Muscle layer of colon (tissue), 2 donors: ENCODE measurements at regions not wholly inside any gene's neighbourhood (a gene's known extent, or its start where the extent isn't known, plus 50 kb on each side); places are given as distances from the start of the nearest gene placed in this dataset.

Experiments used
- H3K27ac ChIP-seq: one replicate; pipeline ENCODE4 v1.7.0; 2013; ENCODE audit warnings: low read depth, mild to moderate bottlenecking, low read length, moderate library complexity
- H3K27me3 ChIP-seq, 2 donors: one replicate each; pipeline ENCODE4 v1.7.0; 2013; ENCODE audit warnings: low read length in 2 of 2, mild to moderate bottlenecking in 2 of 2; ENCODE audit not compliant: insufficient read depth in 2 of 2, control insufficient read depth in 1 of 2
- H3K36me3 ChIP-seq: one replicate; pipeline ENCODE4 v1.7.0; 2013; ENCODE audit warnings: mild to moderate bottlenecking, low read length; ENCODE audit not compliant: insufficient read depth
- H3K4me1 ChIP-seq: one replicate; pipeline ENCODE4 v1.7.0; 2013; ENCODE audit warnings: mild to moderate bottlenecking, low read length; ENCODE audit not compliant: insufficient read depth
- H3K4me3 ChIP-seq, 2 donors: one replicate each; pipeline ENCODE4 v1.7.0; 2013; ENCODE audit warnings: low read length in 2 of 2, low read depth in 1 of 2, mild to moderate bottlenecking in 1 of 2, moderate library complexity in 1 of 2
- H3K9ac ChIP-seq: one replicate; pipeline ENCODE4 v1.7.0; 2013; ENCODE audit warnings: low read length
- H3K9me3 ChIP-seq: one replicate; pipeline ENCODE4 v1.7.0; 2013; ENCODE audit warnings: mild to moderate bottlenecking, low read length
- donor health status: abdominal sarcoma.
- donor health status: Adenocarcinoma of cecum.

DNA sequence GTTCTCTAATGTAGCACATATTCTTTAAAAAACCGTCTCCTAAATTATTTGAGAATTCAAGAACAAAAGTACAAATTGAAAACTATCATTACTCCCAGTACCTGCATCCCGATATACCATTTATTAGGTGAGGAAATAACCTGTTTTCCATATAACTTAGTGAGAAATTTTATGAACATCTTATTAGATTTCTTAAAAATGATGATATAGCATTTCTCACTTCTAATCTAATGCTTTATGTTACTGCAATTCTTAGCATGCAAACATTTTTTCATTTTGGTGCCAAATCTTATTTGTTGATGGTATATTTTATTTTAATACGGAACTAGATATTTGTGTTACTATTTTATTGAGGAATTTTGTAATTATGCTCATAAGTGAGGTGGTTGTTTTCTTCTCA is 1321.3 kb upstream of the SLC10A2 start:
- H3K27me3 ChIP-seq, result no peaks in the 10 kb centered on the region
- H3K36me3 ChIP-seq, result no peaks in the 10 kb centered on the region
- H3K27ac ChIP-seq, result no peak overlapping the region
- H3K9me3 ChIP-seq, result no peaks in the 10 kb centered on the region
- H3K9ac ChIP-seq, result no peak overlapping the region
- no peak overlapping the region for H3K4me3 ChIP-seq
- no peaks in the 10 kb centered on the region for H3K4me1 ChIP-seq

DNA sequence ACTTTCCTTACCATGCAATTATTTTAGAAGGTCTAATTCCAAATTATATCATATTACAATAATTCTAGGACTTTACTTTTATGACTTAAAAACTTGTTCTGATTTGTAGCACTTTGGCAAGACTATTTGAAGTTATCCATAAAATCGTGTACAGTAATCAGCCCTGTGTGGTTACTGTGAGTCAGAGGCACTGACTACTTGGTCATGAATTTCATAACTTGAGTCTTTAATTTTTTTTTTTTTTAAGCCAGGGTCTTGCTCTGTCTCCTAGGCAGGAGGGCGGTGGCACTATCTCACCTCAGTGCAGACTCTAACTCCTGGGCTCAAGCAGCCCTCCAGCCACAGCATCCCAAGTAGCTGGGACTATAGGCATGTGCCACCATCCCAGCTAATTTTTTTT is 1319.2 kb upstream of the SLC10A2 start:
- H3K9ac ChIP-seq, result no peak overlapping the region
- H3K9me3 ChIP-seq, result no peaks in the 10 kb centered on the region
- no peaks in the 10 kb centered on the region for H3K36me3 ChIP-seq
- H3K27ac ChIP-seq, result no peak overlapping the region
- no peaks in the 10 kb centered on the region for H3K4me1 ChIP-seq
- no peaks in the 10 kb centered on the region for H3K27me3 ChIP-seq
- no peak overlapping the region for H3K4me3 ChIP-seq

DNA sequence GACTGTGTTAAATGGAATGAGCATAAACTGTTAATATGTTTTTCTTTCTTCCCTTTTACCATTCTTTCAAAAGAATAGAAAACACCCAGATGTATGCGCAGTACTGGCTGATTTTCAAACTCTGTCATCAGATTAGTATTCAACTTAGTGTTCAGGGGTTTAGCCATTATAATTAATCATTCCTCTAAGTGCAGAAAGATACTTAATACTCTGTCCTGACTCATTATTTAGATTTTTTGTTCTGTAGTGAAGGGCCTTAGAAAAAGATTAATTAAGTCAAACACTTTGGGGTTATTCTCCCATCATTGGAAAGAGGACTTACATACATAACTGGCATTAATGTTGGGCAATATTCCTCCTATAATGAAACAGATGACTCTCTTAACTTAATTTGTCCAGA is 1316.7 kb upstream of the SLC10A2 start:
- no peak overlapping the region for H3K9ac ChIP-seq
- no peaks in the 10 kb centered on the region for H3K36me3 ChIP-seq
- H3K27me3 ChIP-seq, result no peaks in the 10 kb centered on the region
- H3K4me1 ChIP-seq, result no peaks in the 10 kb centered on the region
- H3K9me3 ChIP-seq, result no peaks in the 10 kb centered on the region
- no peak overlapping the region for H3K27ac ChIP-seq
- no peak overlapping the region for H3K4me3 ChIP-seq

DNA sequence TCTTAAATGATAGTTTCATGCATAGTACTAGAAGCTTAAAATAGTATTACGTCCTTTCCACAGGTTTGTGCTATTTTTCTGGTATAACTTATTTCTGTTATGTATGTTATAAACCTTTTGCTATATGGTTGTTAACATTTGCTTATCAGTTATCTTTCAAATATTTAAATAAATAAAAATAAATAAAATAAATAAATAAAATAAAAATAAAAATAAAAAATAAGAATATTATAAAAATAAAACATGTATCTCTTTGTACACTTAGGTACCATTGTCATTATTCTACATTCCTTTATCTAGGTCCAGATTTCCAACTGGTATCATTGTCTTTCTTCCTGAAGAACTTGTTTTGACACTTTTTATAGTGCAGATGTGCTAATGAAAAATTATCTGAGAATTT is 1310.4 kb upstream of the SLC10A2 start:
- no peaks in the 10 kb centered on the region for H3K36me3 ChIP-seq
- H3K4me1 ChIP-seq, result no peaks in the 10 kb centered on the region
- no peak overlapping the region for H3K27ac ChIP-seq
- H3K4me3 ChIP-seq, result no peak overlapping the region
- no peaks in the 10 kb centered on the region for H3K9me3 ChIP-seq
- H3K9ac ChIP-seq, result no peak overlapping the region
- H3K27me3 ChIP-seq, result no peaks in the 10 kb centered on the region

DNA sequence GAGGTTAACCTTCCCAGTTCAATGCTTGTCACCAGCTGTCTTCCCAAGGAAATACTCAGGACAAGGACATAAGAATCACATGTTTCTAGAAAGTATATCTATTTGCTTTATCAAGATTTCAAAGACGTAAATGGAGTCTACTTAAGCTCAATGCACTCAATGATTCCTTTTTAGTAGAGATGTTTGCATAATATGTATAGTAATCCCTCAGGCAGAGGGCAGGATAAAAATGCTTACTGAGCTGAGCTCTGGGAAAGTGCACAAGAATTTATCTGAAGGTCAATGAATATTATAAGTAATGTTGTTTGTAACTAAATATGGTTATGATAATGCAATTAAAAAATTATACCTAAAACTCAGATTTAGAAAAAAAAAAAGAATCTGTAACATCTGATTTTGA is 1309.4 kb upstream of the SLC10A2 start:
- no peak overlapping the region for H3K27ac ChIP-seq
- no peaks in the 10 kb centered on the region for H3K4me1 ChIP-seq
- no peaks in the 10 kb centered on the region for H3K27me3 ChIP-seq
- no peaks in the 10 kb centered on the region for H3K36me3 ChIP-seq
- no peak overlapping the region for H3K4me3 ChIP-seq
- no peak overlapping the region for H3K9ac ChIP-seq
- H3K9me3 ChIP-seq, result no peaks in the 10 kb centered on the region

DNA sequence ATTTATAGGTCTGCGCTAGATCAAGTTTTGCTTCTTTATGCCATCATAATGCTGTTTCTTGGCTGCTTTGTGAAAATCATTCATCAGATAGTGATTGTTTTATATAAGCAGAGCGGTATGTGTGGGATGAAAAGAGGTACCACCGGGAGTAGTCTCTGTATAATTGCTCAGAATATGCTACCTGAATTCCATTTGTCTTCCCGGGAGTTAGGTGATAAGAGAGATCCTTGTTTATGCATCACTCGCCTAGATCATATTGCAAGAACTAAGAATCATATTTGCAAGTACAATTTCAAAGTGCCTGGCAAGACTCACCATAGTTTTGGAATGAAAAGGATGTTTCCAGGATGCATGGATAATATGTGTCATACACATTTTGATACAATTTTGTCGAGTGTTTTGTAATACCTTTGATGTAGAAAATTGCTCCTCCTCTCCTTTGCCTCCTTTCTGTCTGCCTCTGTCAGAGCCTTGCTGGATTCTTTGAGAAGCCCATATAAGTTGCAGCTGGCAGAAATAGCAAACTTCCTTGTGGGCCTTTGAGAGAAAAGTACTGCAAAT is 1306.0 kb upstream of the SLC10A2 start:
- H3K36me3 ChIP-seq, result no peaks in the 10 kb centered on the region
- H3K27me3 ChIP-seq, result no peaks in the 10 kb centered on the region
- H3K27ac ChIP-seq, result no peak overlapping the region
- H3K9ac ChIP-seq, result no peak overlapping the region
- H3K9me3 ChIP-seq, result no peaks in the 10 kb centered on the region
- no peak overlapping the region for H3K4me3 ChIP-seq
- H3K4me1 ChIP-seq, result no peaks in the 10 kb centered on the region

DNA sequence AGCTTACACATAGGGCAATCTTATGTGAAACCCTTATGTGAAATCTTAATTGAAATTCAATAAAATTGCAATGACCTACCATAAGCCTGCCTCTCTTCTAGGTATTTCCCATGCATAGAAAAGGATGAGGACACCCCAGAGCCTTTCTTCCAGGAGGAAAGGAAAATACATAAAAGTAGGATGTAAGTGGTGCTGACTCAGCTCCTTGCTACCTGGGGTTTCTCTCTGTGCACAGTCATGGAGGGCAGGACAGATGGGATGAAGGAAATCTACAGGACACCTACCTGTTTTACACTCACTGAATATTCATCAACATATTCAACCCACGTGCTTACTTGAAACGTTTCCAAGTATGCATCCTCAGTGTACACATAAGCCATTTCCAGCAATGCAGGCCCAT is 1299.2 kb upstream of the SLC10A2 start:
- Histone ChIP-seq H3K9ac (no peak overlapping the region), H3K4me3 (no peak overlapping the region), H3K27me3 (no peaks in the 10 kb centered on the region), H3K4me1 (no peaks in the 10 kb centered on the region), H3K27ac (no peak overlapping the region), H3K36me3 (no peaks in the 10 kb centered on the region), H3K9me3 (no peaks in the 10 kb centered on the region)

DNA sequence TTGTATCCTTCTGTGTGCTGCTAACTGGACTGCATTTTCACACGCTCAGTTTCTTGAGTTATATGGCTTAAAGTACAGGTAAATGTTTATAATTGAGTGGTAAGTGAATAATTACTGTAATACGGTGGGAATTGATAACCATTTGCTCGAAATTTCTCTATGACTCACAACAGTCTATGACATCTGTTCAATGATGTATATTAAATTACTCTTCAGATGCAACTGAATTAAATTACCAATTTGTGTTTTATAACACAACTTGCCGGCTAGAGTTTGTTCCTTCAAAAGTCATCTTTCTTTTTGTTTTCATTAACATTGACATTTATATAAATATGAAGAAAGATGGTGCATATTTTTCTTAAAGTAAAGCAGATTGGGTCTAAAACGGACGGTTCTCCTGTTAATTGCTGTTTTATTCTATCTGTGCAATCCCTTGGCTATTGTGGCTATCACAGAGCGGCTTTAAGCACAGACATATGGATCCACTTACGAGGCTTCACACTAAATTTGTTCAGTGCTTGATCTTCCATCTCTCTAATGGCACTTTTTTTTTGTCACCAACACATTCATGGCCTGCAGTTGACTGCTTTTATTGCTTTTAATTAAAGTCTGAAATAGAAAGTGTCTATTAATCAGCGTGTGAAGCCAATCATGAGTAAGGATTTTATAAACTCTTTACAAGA is 1291.6 kb upstream of the SLC10A2 start:
- Histone ChIP-seq H3K9me3 (no peaks in the 10 kb centered on the region), H3K36me3 (no peaks in the 10 kb centered on the region), H3K27ac (no peak overlapping the region), H3K9ac (no peak overlapping the region), H3K4me1 (no peaks in the 10 kb centered on the region), H3K27me3 (no peaks in the 10 kb centered on the region), H3K4me3 (no peak overlapping the region)

DNA sequence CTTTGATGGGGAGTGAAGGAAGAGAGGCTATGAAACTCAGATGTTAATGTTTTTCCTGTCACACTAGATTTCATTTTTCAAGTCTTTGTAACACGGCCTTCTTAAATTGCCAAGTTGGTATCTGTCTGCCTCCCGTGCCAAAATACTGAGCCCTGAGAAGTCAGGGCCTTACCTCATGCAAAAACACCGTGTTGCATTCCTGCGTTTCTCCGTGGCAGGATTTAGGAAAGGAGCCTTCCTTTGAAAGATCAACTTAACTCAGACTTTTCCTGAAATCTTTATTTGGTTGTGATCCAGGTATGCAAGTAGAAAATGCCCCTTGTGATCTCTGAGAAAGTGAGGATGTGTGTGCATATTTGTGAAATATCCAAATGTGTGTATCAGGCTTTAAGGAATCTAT is 1291.0 kb upstream of the SLC10A2 start:
- no peaks in the 10 kb centered on the region for H3K27me3 ChIP-seq
- H3K27ac ChIP-seq, result no peak overlapping the region
- no peak overlapping the region for H3K4me3 ChIP-seq
- H3K4me1 ChIP-seq, result no peaks in the 10 kb centered on the region
- H3K9me3 ChIP-seq, result no peaks in the 10 kb centered on the region
- no peak overlapping the region for H3K9ac ChIP-seq
- no peaks in the 10 kb centered on the region for H3K36me3 ChIP-seq

DNA sequence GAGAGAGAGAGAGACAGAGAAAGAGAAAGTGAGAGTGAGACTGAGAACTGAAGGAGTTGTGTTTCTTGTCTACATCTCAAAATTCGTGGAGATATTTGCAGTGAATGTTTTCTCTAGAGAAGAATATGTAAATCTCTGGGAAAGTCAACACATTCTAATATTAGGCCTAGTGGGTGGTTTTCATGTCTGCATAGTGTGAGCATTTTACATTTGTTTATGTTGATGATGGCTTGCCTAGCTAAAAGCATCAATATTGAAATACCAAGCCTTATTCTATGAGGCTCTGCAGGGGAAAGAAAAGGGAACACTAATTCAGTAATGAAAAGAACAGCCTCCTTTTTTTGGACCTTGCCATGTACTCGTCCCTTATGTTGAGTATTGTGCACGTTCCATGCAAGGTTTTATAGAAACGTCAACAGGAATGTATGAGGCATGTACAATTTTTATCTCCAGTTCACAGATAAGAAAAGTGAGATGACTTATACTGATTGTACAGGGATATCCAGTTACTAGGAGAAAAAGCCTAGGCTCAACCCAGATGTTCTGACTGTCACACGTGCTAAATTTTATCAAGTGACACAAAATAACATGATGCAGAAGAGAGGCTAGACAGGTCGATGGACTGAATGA is 1288.9 kb upstream of the SLC10A2 start:
- no peaks in the 10 kb centered on the region for H3K4me1 ChIP-seq
- no peak overlapping the region for H3K9ac ChIP-seq
- H3K9me3 ChIP-seq, result no peaks in the 10 kb centered on the region
- H3K27ac ChIP-seq, result no peak overlapping the region
- no peaks in the 10 kb centered on the region for H3K27me3 ChIP-seq
- no peak overlapping the region for H3K4me3 ChIP-seq
- H3K36me3 ChIP-seq, result no peaks in the 10 kb centered on the region

DNA sequence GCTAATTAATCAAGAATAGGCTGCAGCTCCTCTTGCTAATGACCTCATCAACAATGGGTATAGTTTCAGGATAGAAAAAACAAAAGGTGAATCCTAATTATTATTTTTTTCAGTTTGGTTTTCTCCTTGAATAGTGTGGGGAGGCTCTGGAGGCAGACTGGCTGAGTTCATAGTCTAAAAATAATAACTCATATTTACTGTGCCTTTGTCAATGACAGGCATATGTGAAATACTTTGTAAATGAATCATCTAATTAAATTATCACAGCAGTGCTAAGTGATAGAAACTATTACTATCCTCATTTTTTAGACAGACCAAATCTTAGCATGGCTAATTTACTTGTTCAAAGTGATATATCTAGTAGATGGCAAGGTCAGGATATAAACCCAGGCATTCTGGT is 1261.0 kb upstream of the SLC10A2 start:
- Histone ChIP-seq H3K4me3 (no peak overlapping the region), H3K36me3 (no peaks in the 10 kb centered on the region), H3K4me1 (no peaks in the 10 kb centered on the region), H3K9me3 (no peaks in the 10 kb centered on the region), H3K27ac (no peak overlapping the region), H3K9ac (no peak overlapping the region), H3K27me3 (no peaks in the 10 kb centered on the region)

DNA sequence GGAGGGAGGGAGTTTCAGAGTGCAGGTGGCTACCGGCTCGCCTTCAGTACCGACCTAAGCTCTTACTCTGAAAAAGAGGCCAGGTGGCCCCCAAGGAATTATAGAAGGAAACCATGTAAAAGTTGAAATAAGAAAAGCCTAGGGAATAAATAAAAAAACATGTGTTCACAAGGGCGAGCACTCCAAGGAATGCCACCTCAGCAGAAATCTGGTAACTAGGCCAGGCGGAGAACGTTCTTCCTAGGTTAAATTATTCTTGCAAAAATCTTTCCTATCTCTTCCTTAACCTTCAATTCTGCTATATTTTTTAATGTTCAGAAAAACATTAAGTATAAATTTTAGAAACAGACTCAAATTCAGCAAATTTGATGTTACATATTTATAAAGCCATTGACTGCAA is 1260.3 kb upstream of the SLC10A2 start:
- Histone ChIP-seq H3K9ac (no peak overlapping the region), H3K4me3 (no peak overlapping the region), H3K4me1 (no peaks in the 10 kb centered on the region), H3K9me3 (no peaks in the 10 kb centered on the region), H3K36me3 (no peaks in the 10 kb centered on the region), H3K27me3 (no peaks in the 10 kb centered on the region), H3K27ac (no peak overlapping the region)
